IPS-18c (cell line): ENCODE measurements at regions not wholly inside any gene's neighbourhood (a gene's known extent, or its start where the extent isn't known, plus 50 kb on each side); places are given as distances from the start of the nearest gene placed in this dataset.

ENCODE experiments used
- H3K4me3 ChIP-seq: 2 replicates; pipeline ENCODE4 v1.7.0; 2013; ENCODE audit warnings: low read depth, mild to moderate bottlenecking, low read length, moderate library complexity; ENCODE audit not compliant: insufficient read depth
- H3K9me3 ChIP-seq: one replicate; pipeline ENCODE4 v1.6.1; 2013; ENCODE audit warnings: mild to moderate bottlenecking, low read length, moderate library complexity; ENCODE audit not compliant: control insufficient read depth, insufficient read depth

- H3K4me3 ChIP-seq = no peak overlapping the region
Measured at GRCh38 chr6:144593392-144593791, 308.3 kb downstream of the UTRN start.

DNA sequence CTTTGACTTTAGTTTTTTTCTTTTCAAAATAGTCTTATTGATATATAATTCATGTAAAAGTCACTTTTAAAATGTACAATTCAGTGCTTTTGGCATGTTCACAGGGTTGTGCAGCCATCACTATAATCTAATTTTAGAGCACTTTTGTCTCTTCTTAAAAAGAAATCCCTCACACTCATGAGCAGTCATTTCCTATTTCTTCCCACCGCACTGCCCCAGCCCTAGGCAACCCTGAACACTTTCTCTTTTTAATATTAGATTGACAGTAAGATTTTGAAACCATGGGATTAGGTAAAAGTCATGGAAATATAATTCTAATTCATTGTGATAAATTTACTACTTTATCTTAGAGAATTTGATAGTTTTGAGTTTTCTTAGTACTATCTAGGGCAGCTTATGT is 309.4 kb downstream of the UTRN start:
- Histone ChIP-seq H3K4me3 (no peak overlapping the region), H3K9me3 (no peaks in the 10 kb centered on the region)

More at GRCh38 chr6:144593392-144593791, 308.3 kb downstream of the UTRN start:
- no peaks in the 10 kb centered on the region for H3K9me3 ChIP-seq

DNA sequence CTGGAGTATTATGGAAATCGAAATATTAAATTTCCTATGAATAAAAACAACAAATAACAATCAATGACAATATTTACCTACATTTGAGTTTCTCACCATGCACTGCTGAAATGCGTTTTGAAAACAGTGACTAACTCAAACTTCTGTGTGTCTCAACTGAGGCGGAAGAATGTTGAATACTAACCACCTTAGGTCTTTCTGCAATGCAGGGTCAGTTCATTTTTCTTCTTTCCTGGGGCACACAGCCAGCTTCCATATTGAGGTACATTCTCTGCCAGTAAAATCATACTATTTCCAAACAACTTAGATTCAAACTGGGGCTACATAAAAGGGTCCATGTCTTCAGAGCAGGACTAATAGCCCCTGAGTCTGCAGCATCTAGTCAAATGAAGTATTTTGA is 310.1 kb downstream of the UTRN start:
- no peak overlapping the region for H3K4me3 ChIP-seq
- no peaks in the 10 kb centered on the region for H3K9me3 ChIP-seq

GRCh38 chr6:144597511-144597910 is 312.4 kb downstream of the UTRN start:
- no peaks in the 10 kb centered on the region for H3K9me3 ChIP-seq
- H3K4me3 ChIP-seq = no peak overlapping the region

GRCh38 chr6:144599615-144600014 is 314.5 kb downstream of the UTRN start:
- Histone ChIP-seq H3K4me3 (no peak overlapping the region), H3K9me3 (no peaks in the 10 kb centered on the region)

DNA sequence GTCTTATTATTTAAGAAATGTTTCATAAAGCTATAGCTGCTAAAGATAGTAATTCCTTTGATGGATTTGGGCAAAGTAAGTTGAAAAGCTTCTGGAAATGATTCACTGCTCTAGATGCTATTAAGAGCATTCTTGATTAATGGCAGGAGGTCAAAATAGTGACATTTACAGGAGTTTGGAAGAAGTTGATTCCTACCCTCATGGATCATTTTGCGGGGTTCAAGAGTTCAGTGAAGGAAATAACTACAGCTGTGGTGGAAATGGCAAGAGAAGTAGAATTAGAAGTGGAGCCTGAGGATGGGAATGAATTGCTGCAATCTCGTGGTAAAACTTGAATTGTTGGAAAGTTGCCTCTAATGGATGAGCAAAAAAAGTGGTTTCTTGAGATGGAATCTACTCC is 316.1 kb downstream of the UTRN start:
- no peak overlapping the region for H3K4me3 ChIP-seq

GRCh38 chr6:144602523-144603180 is 317.5 kb downstream of the UTRN start:
- no peak overlapping the region for H3K4me3 ChIP-seq
- H3K9me3 ChIP-seq = no peaks in the 10 kb centered on the region

More for the DNA sequence above, 316.1 kb downstream of the UTRN start:
- no peaks in the 10 kb centered on the region for H3K9me3 ChIP-seq

DNA sequence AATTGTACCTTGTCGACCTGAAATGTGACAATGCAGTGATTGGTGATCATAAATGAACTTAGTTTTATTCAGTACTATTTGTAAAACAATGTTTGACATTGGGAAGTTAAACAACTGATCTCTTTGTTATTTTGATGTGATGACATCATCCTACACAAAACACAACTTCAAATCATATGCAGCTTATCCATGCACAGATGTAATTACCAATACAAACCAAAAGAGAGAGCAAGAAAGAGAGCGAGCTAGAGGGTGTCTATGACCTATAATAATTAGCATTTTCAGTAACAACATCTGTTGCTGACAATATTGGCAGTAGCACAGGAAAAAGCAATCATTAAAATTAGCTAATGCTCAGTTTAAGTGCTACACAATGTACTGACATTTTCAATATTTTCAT is 320.9 kb downstream of the UTRN start:
- Histone ChIP-seq H3K4me3 (no peak overlapping the region), H3K9me3 (no peaks in the 10 kb centered on the region)

GRCh38 chr6:144607998-144608735 is 323.0 kb downstream of the UTRN start:
- H3K4me3 ChIP-seq = peak overlapping the region; percentile 49; the same call in 1 of the 2 replicates
- H3K9me3 ChIP-seq = no peaks in the 10 kb centered on the region

- no peak overlapping the region for H3K4me3 ChIP-seq
- H3K9me3 ChIP-seq = no peaks in the 10 kb centered on the region
Measured at GRCh38 chr6:144612811-144613210, 327.7 kb downstream of the UTRN start.

GRCh38 chr6:144613859-144614258 is 328.7 kb downstream of the UTRN start:
- Histone ChIP-seq H3K4me3 (no peak overlapping the region), H3K9me3 (no peaks in the 10 kb centered on the region)

DNA sequence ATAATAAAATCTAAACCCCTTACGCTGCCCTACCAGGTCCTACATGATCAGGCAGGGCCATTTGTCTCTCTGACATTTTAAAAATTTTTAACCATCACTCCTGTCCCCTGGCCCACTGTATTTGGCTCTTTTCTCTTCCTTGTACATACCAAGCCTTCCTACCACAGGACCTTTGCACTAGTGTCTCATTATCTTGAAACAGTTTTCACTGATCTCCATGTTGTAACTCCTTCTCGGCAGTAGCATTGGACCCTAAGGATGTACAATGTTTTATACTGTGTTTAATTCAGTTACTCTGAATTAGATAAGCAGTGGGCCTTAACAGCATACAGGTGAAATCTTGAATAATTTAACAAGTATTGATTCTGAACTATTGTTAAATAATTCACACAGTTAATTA is 330.7 kb downstream of the UTRN start:
- Histone ChIP-seq H3K4me3 (no peak overlapping the region), H3K9me3 (peaks cover under 1% of the 10 kb centered on the region)

- Histone ChIP-seq H3K4me3 (no peak overlapping the region), H3K9me3 (peaks cover 2% of the 10 kb centered on the region)
Measured at GRCh38 chr6:144617191-144617590, 332.1 kb downstream of the UTRN start.

GRCh38 chr6:144617708-144618107 is 332.6 kb downstream of the UTRN start:
- Histone ChIP-seq H3K4me3 (no peak overlapping the region), H3K9me3 (peaks cover 2% of the 10 kb centered on the region)

DNA sequence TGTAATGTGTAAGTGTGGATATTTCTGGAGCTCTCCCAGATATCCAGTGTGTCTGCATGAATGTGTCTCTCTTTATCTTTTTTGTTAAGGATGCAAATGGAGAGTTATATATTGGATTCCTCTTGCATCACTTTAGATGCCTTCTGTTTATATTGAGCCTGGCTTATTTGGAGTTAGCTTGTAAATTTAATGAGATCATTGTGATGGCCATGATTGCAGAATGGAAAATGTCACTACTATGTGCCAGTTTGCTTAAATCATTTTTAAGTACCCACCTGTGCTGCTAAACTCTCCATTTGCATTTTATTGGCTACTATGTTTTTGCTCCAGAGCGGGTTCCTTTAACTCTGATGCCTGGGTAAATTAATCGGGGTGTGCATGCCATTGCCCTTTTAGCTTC is 334.8 kb downstream of the UTRN start:
- Histone ChIP-seq H3K4me3 (no peak overlapping the region), H3K9me3 (peaks cover 2% of the 10 kb centered on the region)

DNA sequence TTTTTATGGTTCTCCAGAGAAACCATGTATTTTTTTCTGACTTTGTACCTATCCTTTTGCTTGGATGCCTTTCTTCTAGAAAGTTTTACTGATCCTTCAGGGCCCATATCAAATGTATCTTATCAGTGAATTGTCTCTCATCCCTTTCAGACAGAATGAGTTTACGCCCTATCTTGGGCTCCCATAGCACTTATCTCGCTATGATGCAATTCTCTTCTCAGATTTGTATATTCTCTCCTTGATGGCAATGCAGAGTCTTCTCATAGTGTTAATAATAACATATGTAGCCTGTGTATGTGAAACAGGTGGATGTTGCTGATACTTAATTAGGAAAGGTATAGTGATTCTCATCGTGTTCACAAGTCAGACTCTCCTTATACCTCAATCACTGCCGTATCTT is 336.2 kb downstream of the UTRN start:
- Histone ChIP-seq H3K4me3 (no peak overlapping the region), H3K9me3 (peaks cover 2% of the 10 kb centered on the region)

DNA sequence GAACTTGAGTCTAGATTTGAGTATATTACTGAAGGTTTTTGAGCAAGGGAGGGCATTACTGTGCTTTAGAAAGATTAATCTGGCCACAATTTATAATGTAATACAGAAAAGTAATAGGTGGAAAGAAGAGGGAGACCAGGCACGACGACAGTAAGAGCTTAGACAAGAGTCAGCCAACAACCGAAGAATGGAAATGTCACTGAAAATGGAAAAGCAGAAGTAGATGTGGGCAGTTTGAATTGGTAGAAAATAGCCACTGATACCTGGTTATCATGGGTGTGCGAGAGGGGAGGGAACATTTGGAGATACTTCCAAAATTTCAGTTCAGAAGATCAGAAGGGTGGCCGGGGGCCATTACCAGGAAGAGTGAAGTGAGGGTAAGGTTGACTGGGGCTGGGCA is 339.1 kb downstream of the UTRN start:
- H3K9me3 ChIP-seq = peaks cover 2% of the 10 kb centered on the region
- H3K4me3 ChIP-seq = no peak overlapping the region

GRCh38 chr6:144624716-144625115 is 339.6 kb downstream of the UTRN start:
- H3K9me3 ChIP-seq = peaks cover 2% of the 10 kb centered on the region
- H3K4me3 ChIP-seq = no peak overlapping the region
